ENCODE measurements at regions not wholly inside any gene's neighbourhood (a gene's known extent, or its start where the extent isn't known, plus 50 kb on each side); places are given as distances from the start of the nearest gene placed in this dataset.
A peak's percentile ranks its signal among the peaks of the same experiment; 100 is the strongest.

DNA sequence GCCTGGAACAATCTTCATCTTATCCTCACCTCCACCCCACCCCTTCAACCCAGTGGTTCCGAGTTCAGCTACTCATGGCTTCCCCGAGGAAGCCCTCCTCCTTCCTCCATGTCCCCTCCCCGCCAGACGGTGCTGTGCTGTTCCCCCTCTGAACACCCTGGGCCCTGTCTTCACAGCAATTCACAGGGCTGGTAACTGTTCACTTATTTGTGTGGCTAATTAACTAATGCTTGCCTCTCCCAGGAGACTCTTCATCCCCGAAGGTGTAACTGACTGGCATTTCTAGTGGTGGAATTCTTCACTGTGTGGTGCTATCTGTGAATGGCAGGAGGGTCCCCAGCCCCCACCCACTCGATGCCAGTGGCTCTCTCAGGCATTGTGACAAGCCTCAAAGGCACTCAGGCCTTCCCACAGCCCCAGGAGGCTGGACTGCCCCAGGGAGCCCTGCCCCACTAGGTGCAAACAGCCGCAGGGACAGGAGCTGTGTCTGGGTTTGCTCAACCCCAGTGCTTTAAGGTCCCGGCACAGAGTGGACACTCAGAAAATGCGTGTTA, 133.7 kb upstream of the ID2 start:
- Mint-ChIP-seq H3K4me3 (no peak overlapping the region), H3K4me1 (ENCODE audit: low read depth in 2 of 2) (peaks cover 49 to 58% of the 10 kb centered on the region in 2 donors), H3K27ac (no peak overlapping the region), H3K9me3 (no peaks in the 10 kb centered on the region), H3K36me3 (ENCODE audit: insufficient read depth) (peaks cover 17% of the 10 kb centered on the region), H3K27me3 (no peaks in the 10 kb centered on the region)
- DNase-seq (no peak), ATAC-seq (replicated peaks) (no peak)

GRCh38 chr2:8548619-8549150, 133.2 kb upstream of the ID2 start:
- Mint-ChIP-seq H3K9me3 (no peaks in the 10 kb centered on the region), H3K36me3 (ENCODE audit: insufficient read depth) (peaks cover 12% of the 10 kb centered on the region), H3K27ac (peak overlapping the region in 1 of 2 donors; percentile 9), H3K4me1 (ENCODE audit: low read depth in 2 of 2) (peaks cover 43 to 53% of the 10 kb centered on the region in 2 donors), H3K27me3 (no peaks in the 10 kb centered on the region), H3K4me3 (no peak overlapping the region)
- ATAC-seq (replicated peaks) (no peak), DNase-seq (no peak)

DNA sequence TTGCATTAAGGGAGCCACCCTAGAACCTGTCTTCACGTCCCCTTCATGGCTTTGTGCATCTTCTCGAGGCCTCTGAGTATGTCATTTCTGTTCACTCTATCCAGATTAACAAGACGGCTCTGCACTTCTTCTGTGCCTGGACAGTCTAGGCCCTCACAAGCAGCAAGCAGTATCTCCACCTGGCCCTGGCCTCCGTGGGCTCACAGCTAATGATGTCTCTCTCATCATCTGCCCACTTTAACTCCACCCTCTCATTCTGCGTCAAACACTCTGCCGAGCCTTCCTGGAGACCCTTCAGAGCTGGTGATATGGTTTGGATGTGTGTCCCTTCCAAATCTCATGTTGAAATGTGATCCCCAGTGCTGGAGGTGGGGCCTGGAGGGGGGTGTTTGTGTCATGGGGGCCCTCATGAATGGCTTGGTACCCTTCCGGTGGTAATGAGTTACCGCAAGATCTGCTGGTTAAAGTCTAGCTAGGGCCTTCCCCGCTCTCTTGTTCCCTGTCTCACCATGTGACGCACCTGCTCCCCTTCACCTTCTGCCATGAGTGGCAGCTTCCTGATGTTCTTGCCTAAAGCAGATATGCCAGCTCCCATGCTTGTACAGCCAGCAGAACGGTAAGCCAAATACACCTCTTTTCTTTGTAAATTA, 132.5 kb upstream of the ID2 start:
- H3K4me3 Mint-ChIP-seq, result no peak overlapping the region
- H3K27me3 Mint-ChIP-seq, result no peaks in the 10 kb centered on the region
- H3K9me3 Mint-ChIP-seq, result no peaks in the 10 kb centered on the region
- H3K36me3 Mint-ChIP-seq (ENCODE audit: insufficient read depth), result peaks cover 10% of the 10 kb centered on the region
- H3K4me1 Mint-ChIP-seq (ENCODE audit: low read depth in 2 of 2), result peaks cover 36 to 46% of the 10 kb centered on the region in 2 donors
- DNase-seq (no peak), ATAC-seq (replicated peaks) (no peak)
- peak overlapping the region in 1 of 2 donors; percentile 9 for H3K27ac Mint-ChIP-seq

GRCh38 chr2:8549942-8550341, 131.9 kb upstream of the ID2 start:
- ATAC-seq (replicated peaks) (no peak), DNase-seq (no peak)
- peaks cover 5% of the 10 kb centered on the region for H3K36me3 Mint-ChIP-seq (ENCODE audit: insufficient read depth)
- peaks cover 32 to 41% of the 10 kb centered on the region in 2 donors for H3K4me1 Mint-ChIP-seq (ENCODE audit: low read depth in 2 of 2)
- no peaks in the 10 kb centered on the region for H3K9me3 Mint-ChIP-seq
- H3K27me3 Mint-ChIP-seq, result no peaks in the 10 kb centered on the region
- H3K27ac Mint-ChIP-seq, result no peak overlapping the region
- no peak overlapping the region for H3K4me3 Mint-ChIP-seq

- no peak overlapping the region for H3K4me3 Mint-ChIP-seq
- H3K4me1 Mint-ChIP-seq (ENCODE audit: low read depth in 2 of 2), result peaks cover 28 to 37% of the 10 kb centered on the region in 2 donors
- H3K27me3 Mint-ChIP-seq, result no peaks in the 10 kb centered on the region
- H3K27ac Mint-ChIP-seq, result no peak overlapping the region
- H3K9me3 Mint-ChIP-seq, result no peaks in the 10 kb centered on the region
- no peak for DNase-seq
- peaks cover 3% of the 10 kb centered on the region for H3K36me3 Mint-ChIP-seq (ENCODE audit: insufficient read depth)
- ATAC-seq (replicated peaks), result no peak
Observed at GRCh38 chr2:8550481-8550880, 131.4 kb upstream of the ID2 start.

GRCh38 chr2:8550937-8551621, 130.8 kb upstream of the ID2 start:
- no peak for DNase-seq
- H3K9me3 Mint-ChIP-seq, result no peaks in the 10 kb centered on the region
- ATAC-seq (replicated peaks), result no peak
- peak overlapping the region; percentile 30 to 77 for H3K27ac Mint-ChIP-seq
- H3K36me3 Mint-ChIP-seq (ENCODE audit: insufficient read depth), result peaks cover 3% of the 10 kb centered on the region
- no peak overlapping the region for H3K4me3 Mint-ChIP-seq
- H3K4me1 Mint-ChIP-seq (ENCODE audit: low read depth in 2 of 2), result peaks cover 24 to 33% of the 10 kb centered on the region in 2 donors
- no peaks in the 10 kb centered on the region for H3K27me3 Mint-ChIP-seq

DNA sequence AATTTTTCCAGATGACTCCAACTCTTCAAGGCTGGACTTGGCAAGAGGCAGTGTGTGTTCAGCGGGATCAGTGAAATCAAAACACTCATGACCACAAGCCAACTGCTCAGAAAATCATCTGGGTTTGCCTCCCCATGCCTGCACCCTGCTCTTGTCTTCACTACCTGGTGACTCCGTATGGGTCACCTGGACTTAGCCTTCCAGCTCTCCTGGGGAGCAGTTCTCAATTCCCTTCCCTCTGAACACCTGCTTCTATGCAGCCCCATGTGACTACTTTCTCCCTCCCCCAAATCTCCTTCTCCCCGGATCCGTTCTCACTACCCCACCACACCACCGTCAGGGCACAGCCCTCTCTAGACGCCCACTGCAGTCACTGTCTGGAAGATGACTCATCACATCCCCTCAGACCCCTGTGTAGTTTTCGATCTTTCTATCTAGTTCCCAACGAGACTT, 130.2 kb upstream of the ID2 start:
- Mint-ChIP-seq H3K27me3 (no peaks in the 10 kb centered on the region), H3K4me1 (ENCODE audit: low read depth in 2 of 2) (peaks cover 24 to 28% of the 10 kb centered on the region in 2 donors), H3K4me3 (peak overlapping the region; percentile 55 to 59), H3K36me3 (ENCODE audit: insufficient read depth) (peaks cover 3% of the 10 kb centered on the region), H3K27ac (peak overlapping the region; percentile 30 to 77), H3K9me3 (no peaks in the 10 kb centered on the region)
- peak; percentile 86 for ATAC-seq (replicated peaks)
- DNase-seq, result peak in 1 of 3 experiments; percentile 30

- no peaks in the 10 kb centered on the region for H3K27me3 Mint-ChIP-seq
- ATAC-seq (replicated peaks), result peak; percentile 70
- no peaks in the 10 kb centered on the region for H3K9me3 Mint-ChIP-seq
- peaks cover under 1% of the 10 kb centered on the region for H3K36me3 Mint-ChIP-seq (ENCODE audit: insufficient read depth)
- H3K27ac Mint-ChIP-seq, result peak overlapping the region; percentile 30 to 77
- H3K4me1 Mint-ChIP-seq (ENCODE audit: low read depth in 2 of 2), result peaks cover 17 to 21% of the 10 kb centered on the region in 2 donors
- H3K4me3 Mint-ChIP-seq, result peak overlapping the region; percentile 55 to 59
- DNase-seq, result peak in 1 of 3 experiments; percentile 28
Observed at GRCh38 chr2:8552293-8552801, 129.5 kb upstream of the ID2 start.

- Mint-ChIP-seq H3K9me3 (peaks cover 2 to 7% of the 10 kb centered on the region in 2 donors), H3K27me3 (no peaks in the 10 kb centered on the region), H3K27ac (no peak overlapping the region), H3K4me3 (no peak overlapping the region), H3K36me3 (ENCODE audit: insufficient read depth) (no peaks in the 10 kb centered on the region), H3K4me1 (ENCODE audit: low read depth in 2 of 2) (peaks cover 12 to 17% of the 10 kb centered on the region in 2 donors)
- no peak for DNase-seq
- no peak for ATAC-seq (replicated peaks)
Observed at GRCh38 chr2:8553643-8554042, 128.2 kb upstream of the ID2 start.

DNA sequence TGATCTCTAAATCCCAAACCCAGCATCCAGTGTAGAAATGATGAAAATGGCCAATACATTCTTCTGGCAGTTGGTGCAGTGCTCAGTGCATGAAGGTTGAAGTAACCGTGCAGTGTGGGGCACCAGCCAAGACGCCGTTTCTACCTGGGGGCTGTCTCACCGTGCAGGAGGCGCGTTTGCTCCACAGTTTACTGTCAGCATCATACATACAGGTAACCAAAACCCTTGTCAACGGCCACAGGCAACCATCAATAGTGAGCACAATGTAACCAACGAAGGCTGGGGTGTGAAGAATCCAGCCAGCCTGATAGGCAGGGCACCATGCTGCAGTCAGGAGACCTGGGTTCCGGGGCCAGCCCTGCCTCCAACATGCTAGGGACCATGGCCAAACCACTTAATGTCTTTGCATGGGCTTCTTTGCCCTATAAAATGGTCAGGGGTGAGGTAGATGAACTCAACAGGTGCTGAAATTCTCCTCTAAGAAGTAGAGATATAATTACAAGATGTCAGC, 127.5 kb upstream of the ID2 start:
- ATAC-seq (replicated peaks), result no peak

DNA sequence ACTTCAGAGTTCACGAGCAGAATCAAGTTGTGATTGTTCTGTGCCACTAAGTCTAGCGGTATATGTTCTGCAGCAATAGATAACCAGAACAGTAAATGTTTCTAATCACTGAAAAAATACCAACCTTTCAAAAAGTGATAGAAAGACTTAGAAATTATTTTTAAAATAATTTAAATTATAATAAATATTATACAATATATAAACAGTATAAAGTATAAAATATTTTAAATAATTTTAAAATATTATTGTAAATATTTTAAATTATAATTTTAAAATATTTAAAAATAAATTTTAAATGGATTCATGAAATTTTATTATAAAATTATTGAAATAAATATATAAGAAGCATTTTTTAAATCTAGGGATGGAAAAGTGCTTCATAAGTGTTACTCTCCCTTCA, 126.3 kb upstream of the ID2 start:
- H3K27ac Mint-ChIP-seq, result no peak overlapping the region
- H3K4me3 Mint-ChIP-seq, result no peak overlapping the region
- peaks cover 12% of the 10 kb centered on the region in 2 donors for H3K4me1 Mint-ChIP-seq (ENCODE audit: low read depth in 2 of 2)
- ATAC-seq (replicated peaks), result no peak
- H3K27me3 Mint-ChIP-seq, result no peaks in the 10 kb centered on the region
- DNase-seq, result no peak
- no peaks in the 10 kb centered on the region for H3K36me3 Mint-ChIP-seq (ENCODE audit: insufficient read depth)
- peaks cover 3 to 7% of the 10 kb centered on the region in 2 donors for H3K9me3 Mint-ChIP-seq

More for the DNA sequence above, 127.5 kb upstream of the ID2 start:
- Mint-ChIP-seq H3K27ac (no peak overlapping the region), H3K4me3 (no peak overlapping the region), H3K36me3 (ENCODE audit: insufficient read depth) (no peaks in the 10 kb centered on the region), H3K9me3 (peaks cover 2 to 7% of the 10 kb centered on the region in 2 donors), H3K27me3 (no peaks in the 10 kb centered on the region), H3K4me1 (ENCODE audit: low read depth in 2 of 2) (peaks cover 12% of the 10 kb centered on the region in 2 donors)
- DNase-seq, result no peak

DNA sequence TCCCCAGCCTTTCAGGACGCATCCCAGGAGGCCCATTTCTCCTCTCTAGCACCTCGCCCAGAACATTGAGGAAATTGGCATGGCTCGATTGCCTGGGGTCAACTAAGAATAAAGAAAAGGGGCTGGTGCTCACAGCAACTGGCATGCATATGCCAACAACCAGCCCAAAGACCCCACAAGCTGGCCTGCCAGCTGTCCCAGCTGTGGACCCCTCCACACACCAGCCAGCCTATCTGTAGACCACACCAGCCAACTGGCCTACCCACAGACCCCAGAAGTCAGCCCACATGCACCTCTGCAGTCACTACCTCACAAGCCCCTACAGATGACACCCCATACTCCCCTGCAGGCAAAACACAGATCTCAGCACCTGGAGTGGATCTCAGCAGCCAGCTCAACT, 123.8 kb upstream of the ID2 start:
- ATAC-seq (replicated peaks) (no peak), DNase-seq (no peak)
- no peaks in the 10 kb centered on the region for H3K4me1 Mint-ChIP-seq (ENCODE audit: low read depth in 2 of 2)
- no peaks in the 10 kb centered on the region for H3K36me3 Mint-ChIP-seq (ENCODE audit: insufficient read depth)
- H3K27me3 Mint-ChIP-seq, result no peaks in the 10 kb centered on the region
- H3K9me3 Mint-ChIP-seq, result peaks cover 5 to 7% of the 10 kb centered on the region in 2 donors
- peak overlapping the region; percentile 13 to 17 for H3K27ac Mint-ChIP-seq
- no peak overlapping the region for H3K4me3 Mint-ChIP-seq

GRCh38 chr2:8558956-8559355, 122.9 kb upstream of the ID2 start:
- Mint-ChIP-seq H3K9me3 (peaks cover 5 to 7% of the 10 kb centered on the region in 2 donors), H3K27ac (no peak overlapping the region), H3K36me3 (ENCODE audit: insufficient read depth) (no peaks in the 10 kb centered on the region), H3K4me3 (no peak overlapping the region), H3K27me3 (no peaks in the 10 kb centered on the region), H3K4me1 (ENCODE audit: low read depth in 2 of 2) (peaks cover 0 to 3% of the 10 kb centered on the region in 2 donors)
- DNase-seq, result no peak
- no peak for ATAC-seq (replicated peaks)
